ENCODE measurements at regions not wholly inside any gene's neighbourhood (a gene's known extent, or its start where the extent isn't known, plus 50 kb on each side); places are given as distances from the start of the nearest gene placed in this dataset.

- 18% methylated on average over 13 of the region's 20 CpGs for WGBS (ENCODE audit: low lambda C conversion rate)
These were observed 846.2 kb downstream of the BRD1 start for GRCh38 chr22:48981371-48982061.

More at GRCh38 chr22:48981371-48982061, 846.2 kb downstream of the BRD1 start:
- FAIRE-seq (no peak), ATAC-seq (no peak), DNase-seq (ENCODE audit: low spot score) (no peak)
- Histone ChIP-seq H3K27ac (ENCODE audit: extremely low read length, insufficient read depth, low read length) (no peak overlapping the region), H3K4me2 (ENCODE audit: low read depth, low read length) (no peak overlapping the region), H3K79me2 (ENCODE audit: insufficient read depth, low read length) (no peaks in the 10 kb centered on the region), H4K20me1 (ENCODE audit: insufficient read depth, low read length) (no peaks in the 10 kb centered on the region), H3K4me3 (replicated peaks in 1 of 3; ENCODE audit: insufficient read depth in 1 of 3, low read depth in 2 of 3, low read length in 3 of 3) (no peak overlapping the region), H3K27me3 (ENCODE audit: control insufficient read depth in 1 of 2, insufficient read depth in 2 of 2, low read length in 2 of 2) (peaks cover 8 to 30% of the 10 kb centered on the region in 2 experiments), H3K36me3 (replicated peaks in 1 of 2; ENCODE audit: control insufficient read depth in 1 of 2, insufficient read depth in 2 of 2, low read length in 2 of 2) (no peaks in the 10 kb centered on the region), H3K9ac (ENCODE audit: insufficient read depth, low read depth, low read length) (no peak overlapping the region), H3K4me1 (ENCODE audit: insufficient read depth, low read length) (peaks cover 7% of the 10 kb centered on the region; the same call in 1 of the 2 replicates), H3K9me3 (ENCODE audit: low read length) (no peaks in the 10 kb centered on the region), H2AFZ (ENCODE audit: low read length) (no peak overlapping the region)
- in situ Hi-C loops (cut with HindIII; ENCODE audit: extremely low pct_ligation_motif_present, low pct_unique_long_range_greater_than_20kb): no loop called here
- ChIA-PET CTCF (ENCODE audit: low intra/inter-chr PET ratio, low total read pairs) (no interaction called here), POLR2A (no interaction called here)
- BruUV-seq (replicated peaks): no TSS peak
- TF ChIP-seq ZFP82 (CRISPR knock-in tag; IDR thresholded peaks at IDR 0.05; ENCODE audit: borderline replicate concordance) (no peak), ZNF850 (CRISPR knock-in tag; conservative IDR thresholded peaks at IDR 0.05) (no peak), ZNF775 (CRISPR knock-in tag; IDR thresholded peaks at IDR 0.05; ENCODE audit: borderline replicate concordance) (no peak), KLF6 (CRISPR knock-in tag; IDR thresholded peaks at IDR 0.05) (no peak), IRF9 (CRISPR knock-in tag; IDR thresholded peaks at IDR 0.05; ENCODE audit: borderline replicate concordance) (no peak), ZNF431 (CRISPR knock-in tag; IDR thresholded peaks at IDR 0.05; ENCODE audit: borderline replicate concordance, low read depth) (no peak), FOXO1 (CRISPR knock-in tag; IDR thresholded peaks at IDR 0.05) (no peak)
- TF ChIP-seq, protein P1, sequence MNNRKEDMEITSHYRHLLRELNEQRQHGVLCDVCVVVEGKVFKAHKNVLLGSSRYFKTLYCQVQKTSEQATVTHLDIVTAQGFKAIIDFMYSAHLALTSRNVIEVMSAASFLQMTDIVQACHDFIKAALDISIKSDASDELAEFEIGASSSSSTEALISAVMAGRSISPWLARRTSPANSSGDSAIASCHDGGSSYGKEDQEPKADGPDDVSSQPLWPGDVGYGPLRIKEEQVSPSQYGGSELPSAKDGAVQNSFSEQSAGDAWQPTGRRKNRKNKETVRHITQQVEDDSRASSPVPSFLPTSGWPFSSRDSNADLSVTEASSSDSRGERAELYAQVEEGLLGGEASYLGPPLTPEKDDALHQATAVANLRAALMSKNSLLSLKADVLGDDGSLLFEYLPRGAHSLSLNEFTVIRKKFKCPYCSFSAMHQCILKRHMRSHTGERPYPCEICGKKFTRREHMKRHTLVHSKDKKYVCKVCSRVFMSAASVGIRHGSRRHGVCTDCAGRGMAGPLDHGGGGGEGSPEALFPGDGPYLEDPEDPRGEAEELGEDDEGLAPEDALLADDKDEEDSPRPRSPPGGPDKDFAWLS (CRISPR knock-in tag; IDR thresholded peaks at IDR 0.05; ENCODE audit: borderline replicate concordance): no peak
- intact Hi-C loops (cut with micrococcal nuclease; ENCODE audit: unreplicated experiment): no loop called here

Data from HepG2 (cell line).